Chondrocyte (in vitro differentiated cells): ENCODE measurements at regions not wholly inside any gene's neighbourhood (a gene's known extent, or its start where the extent isn't known, plus 50 kb on each side); places are given as distances from the start of the nearest gene placed in this dataset.

Experiments used
- DNase-seq: peaks from one replicate; pipeline ENCODE4 v3.0.0; 2021; ENCODE audit warnings: mixed read lengths, low spot score
- H3K27ac Mint-ChIP-seq: one replicate; pipeline ENCODE4 v1.8.0; 2021; ENCODE audit warnings: mild to moderate bottlenecking, moderate library complexity, mixed read lengths; ENCODE audit not compliant: unreplicated experiment
- H3K27me3 Mint-ChIP-seq: 2 replicates; pipeline ENCODE4 v1.8.0; 2021; ENCODE audit warnings: low read depth, mixed read lengths
- H3K36me3 Mint-ChIP-seq: 2 replicates; pipeline ENCODE4 v1.8.0; 2021; ENCODE audit warnings: low read depth, mixed read lengths
- H3K4me1 Mint-ChIP-seq: 2 replicates; pipeline ENCODE4 v1.8.0; 2021; ENCODE audit warnings: low read depth, mild to moderate bottlenecking, mixed read lengths
- H3K4me3 Mint-ChIP-seq: one replicate; pipeline ENCODE4 v1.8.0; 2021; ENCODE audit warnings: mild to moderate bottlenecking, moderate library complexity, mixed read lengths; ENCODE audit not compliant: unreplicated experiment
- H3K9me3 Mint-ChIP-seq: 2 replicates; pipeline ENCODE4 v1.8.0; 2021; ENCODE audit warnings: low read depth, mixed read lengths
- TF ChIP-seq, protein P1 (sequence below): fragments of 200-600 bp; sonication (generic); IDR thresholded peaks from 2 replicates; pipeline ENCODE4 v1.5.0; 2021; ENCODE audit warnings: antibody characterized with exemption, mild to moderate bottlenecking, moderate library complexity

GRCh38 chr2:65818873-65819451 is 386.6 kb upstream of the SPRED2 start:
- Mint-ChIP-seq H3K9me3 (peaks cover 4% of the 10 kb centered on the region), H3K27ac (no peak overlapping the region), H3K36me3 (no peaks in the 10 kb centered on the region), H3K27me3 (peaks cover 6% of the 10 kb centered on the region), H3K4me1 (no peaks in the 10 kb centered on the region), H3K4me3 (no peak overlapping the region)
- TF ChIP-seq, protein P1, sequence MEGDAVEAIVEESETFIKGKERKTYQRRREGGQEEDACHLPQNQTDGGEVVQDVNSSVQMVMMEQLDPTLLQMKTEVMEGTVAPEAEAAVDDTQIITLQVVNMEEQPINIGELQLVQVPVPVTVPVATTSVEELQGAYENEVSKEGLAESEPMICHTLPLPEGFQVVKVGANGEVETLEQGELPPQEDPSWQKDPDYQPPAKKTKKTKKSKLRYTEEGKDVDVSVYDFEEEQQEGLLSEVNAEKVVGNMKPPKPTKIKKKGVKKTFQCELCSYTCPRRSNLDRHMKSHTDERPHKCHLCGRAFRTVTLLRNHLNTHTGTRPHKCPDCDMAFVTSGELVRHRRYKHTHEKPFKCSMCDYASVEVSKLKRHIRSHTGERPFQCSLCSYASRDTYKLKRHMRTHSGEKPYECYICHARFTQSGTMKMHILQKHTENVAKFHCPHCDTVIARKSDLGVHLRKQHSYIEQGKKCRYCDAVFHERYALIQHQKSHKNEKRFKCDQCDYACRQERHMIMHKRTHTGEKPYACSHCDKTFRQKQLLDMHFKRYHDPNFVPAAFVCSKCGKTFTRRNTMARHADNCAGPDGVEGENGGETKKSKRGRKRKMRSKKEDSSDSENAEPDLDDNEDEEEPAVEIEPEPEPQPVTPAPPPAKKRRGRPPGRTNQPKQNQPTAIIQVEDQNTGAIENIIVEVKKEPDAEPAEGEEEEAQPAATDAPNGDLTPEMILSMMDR = no peak
- DNase-seq = no peak

DNA sequence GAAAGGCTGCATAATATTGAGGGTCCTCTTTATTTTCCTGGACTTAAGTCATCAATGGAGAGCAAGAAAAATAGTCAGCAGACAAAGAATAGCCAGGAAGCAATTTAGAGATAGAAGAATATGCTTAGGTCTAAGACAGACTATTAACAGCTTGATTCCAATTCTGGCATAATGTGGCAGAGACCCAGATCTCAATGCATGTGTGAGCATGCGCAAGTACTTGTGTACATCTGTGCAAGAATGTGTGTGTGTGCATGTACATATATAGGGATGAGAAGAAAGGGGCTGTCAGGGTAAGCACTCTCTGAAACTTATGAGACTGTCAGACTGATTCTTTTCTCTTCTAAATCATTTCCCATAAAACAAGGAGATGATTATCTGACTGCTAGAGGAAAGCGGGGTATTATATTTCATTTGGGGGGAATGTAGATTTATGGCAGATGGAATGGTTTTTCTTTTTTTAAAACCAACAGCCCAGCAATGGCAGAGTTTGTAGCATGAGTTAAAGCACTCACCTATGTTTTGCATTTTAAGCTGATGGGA is 381.3 kb upstream of the SPRED2 start:
- H3K27me3 Mint-ChIP-seq = peaks cover 8% of the 10 kb centered on the region
- no peak for DNase-seq
- no peaks in the 10 kb centered on the region for H3K36me3 Mint-ChIP-seq
- H3K4me1 Mint-ChIP-seq = no peaks in the 10 kb centered on the region
- no peak overlapping the region for H3K27ac Mint-ChIP-seq
- no peak overlapping the region for H3K4me3 Mint-ChIP-seq
- H3K9me3 Mint-ChIP-seq = peaks cover 2% of the 10 kb centered on the region
- TF ChIP-seq, protein P1 = no peak

DNA sequence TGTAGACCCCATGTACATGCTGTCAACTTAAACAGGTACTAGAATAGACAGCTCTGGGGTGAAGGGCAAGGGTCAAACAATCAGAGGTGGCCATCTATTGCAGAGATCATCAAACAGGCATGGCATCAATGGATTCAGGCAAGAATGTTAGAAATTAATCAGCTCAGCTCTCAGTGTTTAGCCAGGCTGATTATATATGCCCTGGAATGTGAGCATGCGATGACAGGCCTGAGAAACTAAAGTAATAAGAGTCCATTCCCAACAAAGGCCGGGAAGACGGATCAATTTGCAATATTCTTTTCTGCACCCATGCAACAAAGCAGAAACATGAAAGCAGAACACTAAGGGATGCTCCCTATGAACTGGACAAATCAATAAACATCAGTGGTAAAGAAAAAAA is 380.5 kb upstream of the SPRED2 start:
- DNase-seq = no peak
- peaks cover 10% of the 10 kb centered on the region for H3K9me3 Mint-ChIP-seq
- H3K27ac Mint-ChIP-seq = no peak overlapping the region
- peaks cover 8% of the 10 kb centered on the region for H3K27me3 Mint-ChIP-seq
- H3K4me1 Mint-ChIP-seq = no peaks in the 10 kb centered on the region
- H3K4me3 Mint-ChIP-seq = no peak overlapping the region
- TF ChIP-seq, protein P1 = no peak
- H3K36me3 Mint-ChIP-seq = no peaks in the 10 kb centered on the region

GRCh38 chr2:65807942-65808341 is 375.5 kb upstream of the SPRED2 start:
- no peaks in the 10 kb centered on the region for H3K4me1 Mint-ChIP-seq
- no peak for DNase-seq
- H3K9me3 Mint-ChIP-seq = peaks cover 24% of the 10 kb centered on the region
- peaks cover 5% of the 10 kb centered on the region for H3K27me3 Mint-ChIP-seq
- H3K27ac Mint-ChIP-seq = no peak overlapping the region
- TF ChIP-seq, protein P1 = no peak
- H3K36me3 Mint-ChIP-seq = no peaks in the 10 kb centered on the region
- no peak overlapping the region for H3K4me3 Mint-ChIP-seq

DNA sequence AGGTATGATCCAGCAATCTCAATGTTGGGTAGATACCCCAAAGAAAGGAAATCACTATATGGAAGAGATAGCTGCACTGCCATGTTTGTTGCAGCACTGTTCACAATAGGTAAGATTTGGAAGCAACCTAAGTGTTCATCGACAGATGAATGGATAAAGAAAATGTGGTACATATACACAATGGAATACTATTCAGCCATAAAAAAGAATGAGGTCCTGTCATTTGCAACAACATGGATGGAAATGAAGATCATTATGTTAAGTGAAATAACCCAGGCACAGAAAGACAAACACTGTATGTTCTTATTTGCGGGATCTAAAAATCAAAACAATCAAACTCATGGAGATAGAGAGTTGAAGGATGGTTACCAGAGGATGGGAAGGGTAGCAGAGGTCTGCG is 372.4 kb upstream of the SPRED2 start:
- no peak for DNase-seq

More for the DNA sequence above, 372.4 kb upstream of the SPRED2 start:
- no peaks in the 10 kb centered on the region for H3K4me1 Mint-ChIP-seq
- no peak overlapping the region for H3K4me3 Mint-ChIP-seq
- TF ChIP-seq, protein P1 = no peak
- no peak overlapping the region for H3K27ac Mint-ChIP-seq
- H3K9me3 Mint-ChIP-seq = peaks cover 24% of the 10 kb centered on the region
- H3K27me3 Mint-ChIP-seq = peaks cover 5% of the 10 kb centered on the region
- H3K36me3 Mint-ChIP-seq = no peaks in the 10 kb centered on the region
